ENCODE measurements at regions not wholly inside any gene's neighbourhood (a gene's known extent, or its start where the extent isn't known, plus 50 kb on each side); places are given as distances from the start of the nearest gene placed in this dataset.

- intact Hi-C loops (cut with micrococcal nuclease) = no loop called here
- Histone ChIP-seq H3K9ac (replicated peaks; ENCODE audit: extremely low read depth, insufficient read depth, low read length) (no peak overlapping the region), H3K4me3 (replicated peaks in 1 of 3; ENCODE audit: insufficient read depth in 1 of 3, low read depth in 1 of 3, low read length in 3 of 3) (no peak overlapping the region), H3K9me1 (replicated peaks; ENCODE audit: control insufficient read depth, extremely low read depth, insufficient read depth, low read length) (no peaks in the 10 kb centered on the region), H3K4me1 (ENCODE audit: control insufficient read depth, extremely low read depth, insufficient read depth, low read length) (no peaks in the 10 kb centered on the region), H3K9me3 (replicated peaks; ENCODE audit: control insufficient read depth, insufficient read depth, low read length) (no peaks in the 10 kb centered on the region), H3K4me2 (ENCODE audit: insufficient read depth, low read length) (no peak overlapping the region), H3K79me2 (ENCODE audit: control insufficient read depth, insufficient read depth, low read length) (no peaks in the 10 kb centered on the region), H3K27ac (ENCODE audit: insufficient read depth, low read depth, low read length) (no peak overlapping the region), H3K36me3 (ENCODE audit: control insufficient read depth in 2 of 2, extremely low read depth in 1 of 2, insufficient read depth in 2 of 2, low read length in 2 of 2) (no peaks in the 10 kb centered on the region), H2AFZ (ENCODE audit: low read depth, low read length) (no peak overlapping the region), H3K27me3 (ENCODE audit: control insufficient read depth in 2 of 2, insufficient read depth in 2 of 2, low read length in 2 of 2) (no peaks in the 10 kb centered on the region), H4K20me1 (replicated peaks; ENCODE audit: control insufficient read depth, extremely low read depth, insufficient read depth, low read length) (no peaks in the 10 kb centered on the region)
- FAIRE-seq (no peak), DNase-seq (ENCODE audit: low read depth, low spot score) (no peak)
- dilution Hi-C loops (cut with MboI; ENCODE audit: extremely low pct_ligation_motif_present, low sequenced_read_pairs) = no loop called here
- POLR2A ChIA-PET = no interaction called here
- BruUV-seq (replicated peaks) = no TSS peak
- CTCF ChIA-PET = no interaction called here
- no peak for TF ChIP-seq MYC (IDR thresholded peaks at IDR 0.05; ENCODE audit: low read depth, low read length)
- TF ChIP-seq JUN (IDR thresholded peaks at IDR 0.05; ENCODE audit: borderline replicate concordance, insufficient read depth, insufficient read length, low read depth) = no peak
- no peak for TF ChIP-seq POLR2A (IDR thresholded peaks at IDR 0.05; ENCODE audit: low read depth, low read length)
- no peak for TF ChIP-seq POLR2AphosphoS5 (IDR thresholded peaks at IDR 0.05; ENCODE audit: insufficient read depth, low read depth, low read length)
- no peak for TF ChIP-seq FOS (IDR thresholded peaks at IDR 0.05; ENCODE audit: borderline replicate concordance, insufficient read depth, low read length)
- TF ChIP-seq GATA2 (IDR thresholded peaks at IDR 0.05; ENCODE audit: insufficient read depth, insufficient read length, low read depth, low read length) = no peak
- TF ChIP-seq, protein P1, sequence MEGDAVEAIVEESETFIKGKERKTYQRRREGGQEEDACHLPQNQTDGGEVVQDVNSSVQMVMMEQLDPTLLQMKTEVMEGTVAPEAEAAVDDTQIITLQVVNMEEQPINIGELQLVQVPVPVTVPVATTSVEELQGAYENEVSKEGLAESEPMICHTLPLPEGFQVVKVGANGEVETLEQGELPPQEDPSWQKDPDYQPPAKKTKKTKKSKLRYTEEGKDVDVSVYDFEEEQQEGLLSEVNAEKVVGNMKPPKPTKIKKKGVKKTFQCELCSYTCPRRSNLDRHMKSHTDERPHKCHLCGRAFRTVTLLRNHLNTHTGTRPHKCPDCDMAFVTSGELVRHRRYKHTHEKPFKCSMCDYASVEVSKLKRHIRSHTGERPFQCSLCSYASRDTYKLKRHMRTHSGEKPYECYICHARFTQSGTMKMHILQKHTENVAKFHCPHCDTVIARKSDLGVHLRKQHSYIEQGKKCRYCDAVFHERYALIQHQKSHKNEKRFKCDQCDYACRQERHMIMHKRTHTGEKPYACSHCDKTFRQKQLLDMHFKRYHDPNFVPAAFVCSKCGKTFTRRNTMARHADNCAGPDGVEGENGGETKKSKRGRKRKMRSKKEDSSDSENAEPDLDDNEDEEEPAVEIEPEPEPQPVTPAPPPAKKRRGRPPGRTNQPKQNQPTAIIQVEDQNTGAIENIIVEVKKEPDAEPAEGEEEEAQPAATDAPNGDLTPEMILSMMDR (IDR thresholded peaks at IDR 0.05; ENCODE audit: extremely low read depth in 1 of 2, insufficient read depth in 1 of 2, low read depth in 1 of 2, low read length in 2 of 2) = no peak
- TF ChIP-seq MAX (IDR thresholded peaks at IDR 0.05; ENCODE audit: insufficient read depth, insufficient read length) = no peak
- no peak for TF ChIP-seq EZH2 (IDR thresholded peaks at IDR 0.05; ENCODE audit: borderline replicate concordance, low read depth, low read length, severe bottlenecking)
These were observed 439.0 kb downstream of the CSNK1G3 start for GRCh38 chr5:123950701-123951581.

Data from endothelial cell of umbilical vein (primary cell).